ENCODE measurements at regions not wholly inside any gene's neighbourhood (a gene's known extent, or its start where the extent isn't known, plus 50 kb on each side); places are given as distances from the start of the nearest gene placed in this dataset.

DNA sequence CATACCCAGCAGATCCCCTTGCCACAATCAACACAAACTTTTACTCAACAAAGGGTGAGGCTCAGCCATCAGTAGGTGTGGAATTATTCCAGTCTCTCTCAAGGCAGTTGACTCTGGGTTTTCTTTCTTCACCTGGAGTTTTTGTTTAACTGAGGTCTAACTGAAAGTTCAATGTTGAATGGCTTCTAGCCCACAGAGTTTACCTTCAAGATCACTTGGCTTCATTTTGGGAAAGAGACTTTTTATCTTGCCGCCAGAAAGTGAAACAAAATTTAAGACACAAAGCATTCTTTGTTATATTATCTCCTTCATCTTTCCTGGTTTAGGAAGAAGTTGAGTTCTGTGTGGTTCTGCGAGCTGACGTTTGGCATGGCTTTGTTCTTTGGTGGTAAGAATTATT is 83.8 kb upstream of the RASGEF1B start:
- H3K9me3 Mint-ChIP-seq: peaks cover 4% of the 10 kb centered on the region
- H3K27ac Mint-ChIP-seq: no peak overlapping the region
- H3K27me3 Mint-ChIP-seq: no peaks in the 10 kb centered on the region
- no peaks in the 10 kb centered on the region for H3K36me3 Mint-ChIP-seq (ENCODE audit: low read depth)
- no peaks in the 10 kb centered on the region for H3K4me1 Mint-ChIP-seq
- ATAC-seq (replicated peaks): no peak
- H3K4me3 Mint-ChIP-seq: no peak overlapping the region

DNA sequence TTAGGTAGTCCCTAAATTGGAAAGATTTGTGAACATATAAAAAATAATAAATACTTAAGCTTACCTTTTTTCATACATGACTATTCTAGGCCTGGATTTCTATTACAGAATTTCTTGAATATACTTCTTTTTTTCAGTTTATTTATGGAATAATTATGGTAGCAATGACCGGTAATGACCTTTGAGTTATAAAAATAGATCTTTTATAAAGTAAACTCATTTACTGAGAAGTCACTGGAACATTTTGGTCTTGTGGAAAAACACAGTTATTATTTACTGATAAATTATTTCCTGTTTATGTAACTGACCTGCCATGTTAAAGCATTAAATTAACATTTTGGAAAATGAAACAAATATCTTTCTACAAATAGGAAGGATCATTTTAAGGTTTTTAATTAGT is 80.4 kb upstream of the RASGEF1B start:
- Mint-ChIP-seq H3K27me3 (no peaks in the 10 kb centered on the region), H3K4me1 (no peaks in the 10 kb centered on the region), H3K9me3 (peaks cover 4% of the 10 kb centered on the region), H3K27ac (no peak overlapping the region), H3K4me3 (no peak overlapping the region), H3K36me3 (ENCODE audit: low read depth) (no peaks in the 10 kb centered on the region)
- no peak for ATAC-seq (replicated peaks)

DNA sequence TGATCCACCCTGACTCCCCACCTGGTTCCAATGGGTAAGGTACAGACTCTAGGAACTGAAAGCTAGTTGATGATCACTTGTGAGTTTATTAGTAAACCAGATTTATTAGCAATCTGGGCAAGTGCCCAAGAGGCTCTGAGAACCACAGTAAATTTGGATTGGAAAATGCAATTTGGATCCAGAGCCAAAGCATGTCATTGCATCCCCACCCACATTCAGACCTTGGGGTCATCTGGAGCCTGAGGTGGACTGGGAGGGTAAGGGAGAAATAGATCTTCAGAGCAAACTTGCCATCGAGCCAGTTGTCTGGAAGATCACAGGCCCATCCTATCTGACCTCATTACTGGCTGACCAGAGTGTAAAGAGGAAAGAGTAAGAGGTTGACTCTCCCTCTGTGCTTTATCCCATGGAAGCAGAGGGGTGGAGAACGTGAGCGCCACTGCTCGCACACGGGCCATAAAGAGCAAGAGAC is 78.7 kb upstream of the RASGEF1B start:
- Mint-ChIP-seq H3K36me3 (ENCODE audit: low read depth) (no peaks in the 10 kb centered on the region), H3K27ac (no peak overlapping the region)

DNA sequence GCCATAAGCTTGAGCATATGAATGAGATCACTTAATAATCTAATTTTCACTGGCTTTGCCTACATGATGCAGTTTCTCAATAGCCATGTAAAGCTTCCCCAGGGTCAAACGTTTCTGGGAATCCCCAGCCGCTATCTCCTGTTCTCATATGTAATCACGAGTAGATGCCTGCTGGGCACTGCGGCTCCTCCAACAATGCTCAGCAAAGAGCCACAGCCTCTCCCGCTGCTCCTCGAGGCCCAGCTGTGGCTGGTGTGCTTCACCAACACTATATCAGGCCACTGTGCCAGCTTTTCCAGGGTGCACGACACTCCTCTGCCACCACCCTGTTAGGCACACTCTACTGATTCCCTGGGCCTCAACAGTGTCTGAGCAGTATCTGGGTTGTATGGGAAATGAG is 78.3 kb upstream of the RASGEF1B start:
- H3K27me3 Mint-ChIP-seq: no peaks in the 10 kb centered on the region
- ATAC-seq (replicated peaks): no peak
- no peak overlapping the region for H3K4me3 Mint-ChIP-seq
- H3K9me3 Mint-ChIP-seq: peaks cover 4% of the 10 kb centered on the region
- no peak overlapping the region for H3K27ac Mint-ChIP-seq
- no peaks in the 10 kb centered on the region for H3K4me1 Mint-ChIP-seq
- no peaks in the 10 kb centered on the region for H3K36me3 Mint-ChIP-seq (ENCODE audit: low read depth)

More for the DNA sequence above, 78.7 kb upstream of the RASGEF1B start:
- no peak for ATAC-seq (replicated peaks)
- Mint-ChIP-seq H3K4me3 (no peak overlapping the region), H3K27me3 (no peaks in the 10 kb centered on the region), H3K4me1 (no peaks in the 10 kb centered on the region), H3K9me3 (peaks cover 4% of the 10 kb centered on the region)

DNA sequence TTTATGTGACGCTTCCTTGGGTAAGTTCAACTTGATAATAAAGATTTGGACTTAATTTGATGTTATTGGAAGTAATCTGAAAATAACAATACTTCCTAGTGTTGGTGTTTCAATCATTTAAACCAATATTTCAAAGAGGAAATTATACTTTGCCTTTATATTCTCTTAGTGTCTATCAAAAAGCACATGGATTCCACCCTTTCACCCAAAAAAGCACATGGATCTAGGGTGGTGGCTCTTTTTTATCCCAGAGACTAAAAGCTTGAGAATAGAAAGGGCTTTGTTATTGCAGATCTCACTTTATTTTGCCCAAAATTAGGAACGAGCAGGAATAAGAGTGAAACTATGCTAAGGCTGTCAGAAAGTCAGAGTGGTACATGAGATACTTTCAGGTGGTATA is 75.1 kb upstream of the RASGEF1B start:
- Mint-ChIP-seq H3K27ac (no peak overlapping the region), H3K27me3 (peaks cover 5% of the 10 kb centered on the region), H3K4me1 (no peaks in the 10 kb centered on the region), H3K9me3 (peaks cover 6% of the 10 kb centered on the region), H3K36me3 (ENCODE audit: low read depth) (no peaks in the 10 kb centered on the region), H3K4me3 (no peak overlapping the region)
- no peak for ATAC-seq (replicated peaks)

DNA sequence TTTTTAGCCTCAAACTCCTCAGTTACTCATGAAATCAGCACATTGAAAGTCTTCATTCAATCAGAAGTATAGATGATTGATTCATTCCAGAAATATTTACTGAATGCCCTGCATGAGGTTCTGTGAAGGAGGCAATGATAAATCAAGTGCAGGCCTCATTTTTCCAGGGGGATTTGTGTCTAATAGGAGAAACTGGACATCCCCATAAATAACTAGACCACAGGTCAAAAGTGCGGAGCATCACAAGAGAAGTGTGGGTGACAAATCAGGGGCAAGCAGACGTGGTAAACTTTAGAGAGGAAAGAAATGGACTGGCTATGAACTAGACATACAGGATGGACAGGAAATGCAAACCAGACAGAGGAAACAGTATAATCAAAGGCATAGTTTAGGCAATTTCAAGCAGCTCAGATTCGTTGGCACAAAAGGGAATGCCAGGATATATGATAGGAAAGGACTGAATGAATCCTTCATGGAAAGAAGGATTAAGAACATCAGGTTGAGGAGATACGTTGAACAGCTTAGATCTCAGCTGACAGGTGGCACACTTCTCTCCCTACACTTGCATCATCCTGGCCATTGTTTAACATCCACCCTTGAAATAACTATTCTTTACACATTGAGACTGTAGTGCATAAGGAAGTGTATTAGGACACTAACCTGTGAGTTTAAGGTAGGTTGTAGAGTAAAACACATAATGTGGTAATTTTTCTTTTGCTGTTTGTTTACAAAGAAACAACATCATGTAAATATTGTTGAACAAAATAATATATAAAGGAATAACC is 69.6 kb upstream of the RASGEF1B start:
- no peaks in the 10 kb centered on the region for H3K4me1 Mint-ChIP-seq
- peaks cover 5% of the 10 kb centered on the region for H3K27me3 Mint-ChIP-seq
- H3K9me3 Mint-ChIP-seq: peaks cover 6% of the 10 kb centered on the region
- no peak overlapping the region for H3K27ac Mint-ChIP-seq
- H3K4me3 Mint-ChIP-seq: no peak overlapping the region
- H3K36me3 Mint-ChIP-seq (ENCODE audit: low read depth): no peaks in the 10 kb centered on the region
- ATAC-seq (replicated peaks): no peak

DNA sequence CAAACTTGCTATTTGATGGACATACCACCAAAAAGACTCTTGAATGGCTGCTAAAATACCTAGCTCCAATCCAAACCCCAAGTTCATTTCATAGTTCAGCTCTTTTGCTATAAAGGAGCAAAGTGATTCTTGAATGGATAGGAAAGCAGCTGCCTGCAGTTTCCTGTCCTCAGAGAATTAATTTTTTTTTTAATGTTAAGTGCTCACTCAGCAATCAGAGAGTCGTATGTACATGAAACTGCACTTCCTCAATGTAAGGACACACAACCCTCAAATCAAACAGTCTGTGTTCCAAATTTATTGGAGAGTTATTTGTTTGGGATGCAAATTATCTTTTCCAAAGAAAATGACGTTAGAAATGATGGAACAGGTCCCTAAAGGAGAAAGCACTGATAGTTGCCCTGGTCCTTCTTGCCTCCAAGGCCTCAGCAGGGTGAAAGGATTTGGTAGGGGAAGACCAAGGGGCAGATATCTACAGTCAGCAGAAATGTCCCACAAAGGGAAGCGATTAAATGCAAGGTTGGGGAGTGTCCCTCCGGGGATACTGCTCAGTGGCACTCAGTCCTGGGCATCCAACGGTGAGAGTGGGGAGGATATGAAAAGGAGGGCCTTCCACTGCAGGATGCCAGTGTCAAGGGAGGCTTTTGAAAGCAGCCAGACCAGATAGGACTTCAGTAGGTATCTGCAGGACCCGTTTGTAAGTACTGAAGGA is 67.2 kb upstream of the RASGEF1B start:
- Mint-ChIP-seq H3K27me3 (peaks cover 5% of the 10 kb centered on the region), H3K36me3 (ENCODE audit: low read depth) (no peaks in the 10 kb centered on the region)
- ATAC-seq (replicated peaks): no peak

DNA sequence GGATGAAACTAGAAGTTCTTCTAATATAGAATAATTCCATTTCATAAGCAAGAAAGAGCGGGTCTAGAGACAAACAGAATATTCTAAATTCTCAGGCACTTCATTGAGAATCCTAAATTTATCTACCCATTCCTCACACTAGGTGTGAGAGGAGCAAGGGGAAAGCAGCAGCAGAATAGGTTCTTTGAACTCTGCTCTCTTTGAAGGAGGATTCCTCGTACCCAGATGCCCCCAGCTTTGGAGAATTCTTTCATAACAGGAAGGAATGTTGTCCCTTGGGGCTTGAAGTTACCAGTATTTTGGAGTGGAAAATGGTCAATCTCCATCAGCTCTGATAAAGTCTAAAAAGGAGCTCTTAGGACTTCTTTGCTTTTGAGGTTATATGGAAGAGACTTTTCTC is 59.7 kb upstream of the RASGEF1B start:
- H3K4me3 Mint-ChIP-seq: no peak overlapping the region
- no peaks in the 10 kb centered on the region for H3K4me1 Mint-ChIP-seq
- no peaks in the 10 kb centered on the region for H3K27me3 Mint-ChIP-seq
- H3K9me3 Mint-ChIP-seq: peaks cover 2% of the 10 kb centered on the region
- ATAC-seq (replicated peaks): no peak
- H3K36me3 Mint-ChIP-seq (ENCODE audit: low read depth): no peaks in the 10 kb centered on the region
- no peak overlapping the region for H3K27ac Mint-ChIP-seq

More for the DNA sequence above, 67.2 kb upstream of the RASGEF1B start:
- no peaks in the 10 kb centered on the region for H3K4me1 Mint-ChIP-seq
- H3K9me3 Mint-ChIP-seq: peaks cover 6% of the 10 kb centered on the region
- H3K4me3 Mint-ChIP-seq: no peak overlapping the region
- no peak overlapping the region for H3K27ac Mint-ChIP-seq

DNA sequence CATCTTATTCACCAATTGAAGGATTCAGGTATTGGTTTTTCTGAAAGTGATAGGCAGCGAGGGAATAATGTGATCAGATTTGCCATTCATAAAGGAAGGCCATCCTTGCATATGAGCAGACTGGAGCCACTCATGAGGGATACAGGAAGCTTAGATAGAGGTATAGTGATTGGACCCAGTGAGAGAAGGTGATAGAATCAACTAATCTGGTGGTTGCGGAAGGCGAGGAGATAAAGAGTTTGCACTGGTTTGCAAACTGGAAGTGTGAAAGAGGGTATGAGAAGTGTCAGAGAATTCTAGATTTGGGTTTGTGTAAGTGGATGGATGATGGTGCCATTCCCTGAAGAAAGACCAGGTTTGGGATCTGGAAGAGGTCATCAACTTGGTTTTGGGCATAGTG is 57.3 kb upstream of the RASGEF1B start:
- ATAC-seq (replicated peaks): no peak
- no peaks in the 10 kb centered on the region for H3K4me1 Mint-ChIP-seq
- no peaks in the 10 kb centered on the region for H3K27me3 Mint-ChIP-seq
- H3K27ac Mint-ChIP-seq: no peak overlapping the region
- no peak overlapping the region for H3K4me3 Mint-ChIP-seq
- H3K36me3 Mint-ChIP-seq (ENCODE audit: low read depth): no peaks in the 10 kb centered on the region
- peaks cover 5% of the 10 kb centered on the region for H3K9me3 Mint-ChIP-seq

DNA sequence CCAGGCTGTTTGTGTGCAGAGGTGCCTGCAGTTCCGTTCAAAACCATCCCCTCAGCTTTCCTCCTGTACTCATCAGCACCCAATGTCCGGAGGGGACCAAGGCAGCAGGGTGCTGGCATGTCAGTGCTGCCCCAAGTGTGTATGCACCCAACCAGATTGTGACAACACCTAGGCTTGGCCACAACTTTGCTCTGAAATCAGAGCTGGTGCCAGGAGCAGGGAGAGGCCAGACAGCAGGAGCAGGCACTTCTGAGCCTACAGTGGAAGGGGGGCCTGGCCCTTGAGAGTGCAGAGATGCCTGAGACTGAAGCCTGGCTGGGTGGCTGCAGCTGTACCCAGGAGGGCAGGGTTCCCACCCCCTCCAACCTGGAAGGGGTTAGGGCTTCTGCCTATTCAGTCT is 56.5 kb upstream of the RASGEF1B start:
- Mint-ChIP-seq H3K36me3 (ENCODE audit: low read depth) (no peaks in the 10 kb centered on the region), H3K4me1 (no peaks in the 10 kb centered on the region), H3K27me3 (no peaks in the 10 kb centered on the region), H3K27ac (no peak overlapping the region), H3K9me3 (peaks cover 5% of the 10 kb centered on the region), H3K4me3 (no peak overlapping the region)
- no peak for ATAC-seq (replicated peaks)

DNA sequence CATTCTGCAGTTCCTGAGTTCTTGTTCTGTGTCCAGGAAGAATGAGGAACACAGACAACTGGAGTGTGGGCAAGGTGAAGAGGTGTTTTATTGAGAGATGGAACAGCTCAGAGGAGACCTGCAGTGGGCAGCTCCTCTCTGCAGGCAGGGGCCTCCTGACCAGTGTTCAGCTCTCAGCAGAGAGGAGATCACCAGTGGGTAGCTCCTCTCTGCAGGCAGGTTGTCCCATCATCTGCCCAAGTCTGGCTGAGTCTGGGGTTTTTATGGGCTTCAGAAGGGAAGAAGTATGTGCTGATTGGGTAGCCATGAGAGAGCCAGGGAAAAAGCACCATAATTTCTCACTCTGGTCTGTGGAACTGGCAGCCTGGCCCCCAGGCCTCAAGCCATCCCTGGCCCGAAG is 56.0 kb upstream of the RASGEF1B start:
- H3K27me3 Mint-ChIP-seq: peaks cover 1% of the 10 kb centered on the region
- H3K4me3 Mint-ChIP-seq: no peak overlapping the region
- H3K9me3 Mint-ChIP-seq: peaks cover 5% of the 10 kb centered on the region
- H3K36me3 Mint-ChIP-seq (ENCODE audit: low read depth): no peaks in the 10 kb centered on the region
- no peak for ATAC-seq (replicated peaks)
- no peaks in the 10 kb centered on the region for H3K4me1 Mint-ChIP-seq
- no peak overlapping the region for H3K27ac Mint-ChIP-seq

DNA sequence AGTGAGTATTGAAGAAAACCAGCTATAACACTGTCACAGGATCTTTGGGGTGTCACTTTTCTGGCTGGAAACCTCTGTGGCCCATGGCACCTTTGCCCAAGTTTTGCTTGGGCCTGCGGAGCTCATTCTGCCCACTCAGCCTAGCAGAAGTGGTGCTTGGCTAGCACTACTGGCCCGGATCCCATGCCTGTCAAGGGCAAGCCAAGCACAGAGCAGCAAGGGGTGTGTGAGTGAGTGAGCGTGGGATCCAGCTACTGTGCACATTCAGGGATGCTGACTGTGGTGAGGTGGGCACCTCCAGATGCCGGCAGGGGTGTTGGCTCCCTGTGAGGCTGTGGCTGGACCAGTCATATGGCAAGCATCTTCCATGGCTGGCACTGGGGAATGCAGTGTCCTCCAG is 55.4 kb upstream of the RASGEF1B start:
- no peaks in the 10 kb centered on the region for H3K36me3 Mint-ChIP-seq (ENCODE audit: low read depth)
- H3K9me3 Mint-ChIP-seq: peaks cover 5% of the 10 kb centered on the region
- no peaks in the 10 kb centered on the region for H3K4me1 Mint-ChIP-seq
- ATAC-seq (replicated peaks): no peak
- no peak overlapping the region for H3K27ac Mint-ChIP-seq
- H3K4me3 Mint-ChIP-seq: no peak overlapping the region
- peaks cover 4% of the 10 kb centered on the region for H3K27me3 Mint-ChIP-seq

DNA sequence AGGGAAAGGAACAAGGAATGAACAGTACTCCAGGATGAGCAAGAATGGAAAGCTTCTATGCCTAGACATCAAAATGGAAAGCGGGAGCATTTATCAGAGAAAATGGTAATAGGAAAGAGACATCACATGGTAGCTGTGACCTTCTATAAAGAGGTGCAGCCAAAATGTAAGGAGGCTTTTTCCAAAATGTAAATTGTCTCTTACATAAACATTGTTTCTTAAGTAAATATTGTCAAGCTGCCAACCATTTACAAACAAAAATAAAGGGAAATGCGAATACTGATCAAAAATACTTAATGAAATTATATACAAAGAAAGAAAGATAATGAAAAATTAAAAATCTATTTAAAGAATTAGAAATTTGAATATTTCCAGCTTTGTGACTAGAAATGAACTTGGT is 55.0 kb upstream of the RASGEF1B start:
- Mint-ChIP-seq H3K4me1 (no peaks in the 10 kb centered on the region), H3K27ac (no peak overlapping the region)

DNA sequence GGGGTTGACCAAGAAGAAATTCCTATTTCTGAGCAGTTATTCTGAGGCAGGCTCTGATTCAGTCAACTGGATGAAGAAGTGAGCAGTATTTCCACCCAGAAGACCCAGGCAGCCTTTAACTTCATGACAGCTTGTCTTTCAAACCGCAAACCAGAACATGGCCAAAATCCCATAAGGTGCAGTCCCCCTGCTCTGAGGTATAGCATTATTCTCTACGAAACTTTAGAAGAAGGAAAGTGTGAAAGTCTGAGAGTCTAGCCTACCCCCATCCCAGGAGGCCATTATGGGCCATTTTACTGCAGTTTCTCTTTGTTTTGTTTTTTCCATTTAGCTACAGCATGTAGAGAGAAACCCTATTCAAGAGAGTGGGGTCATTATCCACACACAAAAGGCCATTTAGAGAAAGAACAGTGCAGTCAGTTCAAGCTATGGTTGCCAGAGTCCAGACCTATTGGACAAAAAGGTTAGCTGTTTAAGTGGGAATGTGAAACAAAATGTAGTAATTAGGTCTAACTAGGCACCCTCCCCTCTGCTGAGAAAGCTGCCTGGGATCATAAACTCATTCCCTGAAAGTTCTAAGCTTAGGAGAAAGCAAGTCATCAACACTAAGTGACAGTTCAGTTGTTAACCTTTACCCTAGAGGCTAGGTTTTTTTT is 52.1 kb upstream of the RASGEF1B start:
- H3K9me3 Mint-ChIP-seq: peaks cover 5% of the 10 kb centered on the region
- H3K27me3 Mint-ChIP-seq: peaks cover 4% of the 10 kb centered on the region
- no peak for ATAC-seq (replicated peaks)
- no peak overlapping the region for H3K27ac Mint-ChIP-seq
- no peak overlapping the region for H3K4me3 Mint-ChIP-seq
- H3K4me1 Mint-ChIP-seq: no peaks in the 10 kb centered on the region
- H3K36me3 Mint-ChIP-seq (ENCODE audit: low read depth): no peaks in the 10 kb centered on the region

More for the DNA sequence above, 55.0 kb upstream of the RASGEF1B start:
- H3K27me3 Mint-ChIP-seq: peaks cover 4% of the 10 kb centered on the region
- no peak for ATAC-seq (replicated peaks)
- H3K9me3 Mint-ChIP-seq: peaks cover 5% of the 10 kb centered on the region
- H3K4me3 Mint-ChIP-seq: no peak overlapping the region
- H3K36me3 Mint-ChIP-seq (ENCODE audit: low read depth): no peaks in the 10 kb centered on the region

DNA sequence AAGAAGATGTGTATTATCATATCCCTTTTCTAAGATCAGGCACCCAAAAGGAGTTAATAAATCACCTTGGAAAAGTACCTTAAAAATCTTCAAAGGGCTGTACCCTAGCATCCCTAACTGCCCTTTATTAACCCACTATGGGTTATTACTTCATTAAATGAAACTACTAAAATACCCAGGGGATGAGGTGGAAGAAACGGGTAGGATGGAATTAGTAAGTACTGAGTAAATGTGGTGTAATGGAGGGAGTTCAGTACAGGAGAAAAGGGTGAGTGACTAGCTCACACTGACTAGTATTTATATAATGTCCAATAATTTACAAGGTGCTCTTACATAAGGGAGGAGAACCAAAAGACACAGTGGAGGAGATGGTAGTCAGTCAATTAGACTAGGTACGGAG is 51.0 kb upstream of the RASGEF1B start:
- Mint-ChIP-seq H3K9me3 (peaks cover 5% of the 10 kb centered on the region), H3K27ac (no peak overlapping the region), H3K4me3 (no peak overlapping the region), H3K4me1 (no peaks in the 10 kb centered on the region), H3K27me3 (peaks cover 4% of the 10 kb centered on the region), H3K36me3 (ENCODE audit: low read depth) (no peaks in the 10 kb centered on the region)
- no peak for ATAC-seq (replicated peaks)

All from activated T-helper 17 cell treated with anti-CD3 and anti-CD28 coated beads, Interleukin-2, amount 50 U/mL, for 72 hours (primary cell).